Osteoblast (primary cell): ENCODE measurements at regions not wholly inside any gene's neighbourhood (a gene's known extent, or its start where the extent isn't known, plus 50 kb on each side); places are given as distances from the start of the nearest gene placed in this dataset.

ENCODE experiments used
- DNase-seq: peaks from one replicate; pipeline ENCODE4 v3.0.0; 2011; ENCODE audit warnings: low spot score, mixed read lengths; ENCODE audit not compliant: insufficient read length; ENCODE audit errors: missing footprints
- H2AFZ ChIP-seq: 2 replicates; pipeline ENCODE4 v1.6.0; 2011; ENCODE audit warnings: mild to moderate bottlenecking, low read length
- H3K27ac ChIP-seq: 2 replicates; pipeline ENCODE4 v1.5.1; 2011; ENCODE audit warnings: mild to moderate bottlenecking, low read depth, low read length, moderate library complexity
- H3K27me3 ChIP-seq: 2 replicates; pipeline ENCODE4 v1.6.0; 2012; ENCODE audit warnings: mild to moderate bottlenecking, control low read depth, inconsistent platforms, low read length, moderate library complexity; ENCODE audit not compliant: insufficient read depth
- H3K36me3 ChIP-seq: 2 replicates; pipeline ENCODE4 v1.5.1; 2011; ENCODE audit warnings: mild to moderate bottlenecking, low read length, control low read depth, moderate library complexity; ENCODE audit not compliant: insufficient read depth
- H3K4me1 ChIP-seq: 2 replicates; pipeline ENCODE4 v1.5.1; 2011; ENCODE audit warnings: mild to moderate bottlenecking, low read length, control low read depth, moderate library complexity; ENCODE audit not compliant: insufficient read depth
- H3K4me2 ChIP-seq: 2 replicates; pipeline ENCODE4 v1.6.0; 2011; ENCODE audit warnings: mild to moderate bottlenecking, low read length; ENCODE audit not compliant: insufficient read depth
- H3K4me3 ChIP-seq: fragments of 200-600 bp; sonication (generic); 3 replicates; pipeline ENCODE4 v1.5.1; 2012; ENCODE audit warnings: mild to moderate bottlenecking, low read length, inconsistent platforms; ENCODE audit not compliant: insufficient read depth
- H3K79me2 ChIP-seq: 2 replicates; pipeline ENCODE4 v1.6.0; 2012; ENCODE audit warnings: mild to moderate bottlenecking, low read length, control low read depth, inconsistent platforms; ENCODE audit not compliant: insufficient read depth
- H3K9me3 ChIP-seq: 2 replicates; pipeline ENCODE4 v1.5.1; 2011; ENCODE audit warnings: low read depth, low read length, control low read depth
- H4K20me1 ChIP-seq: 2 replicates; pipeline ENCODE4 v1.6.0; 2012; ENCODE audit warnings: mild to moderate bottlenecking, low read length, control low read depth; ENCODE audit not compliant: insufficient read depth
- TF ChIP-seq, protein P1 (sequence below): IDR thresholded peaks from 2 replicates; pipeline ENCODE4 v1.5.1; 2011; ENCODE audit warnings: mild to moderate bottlenecking, low read depth, low read length, moderate library complexity; ENCODE audit errors: extremely low read depth

DNA sequence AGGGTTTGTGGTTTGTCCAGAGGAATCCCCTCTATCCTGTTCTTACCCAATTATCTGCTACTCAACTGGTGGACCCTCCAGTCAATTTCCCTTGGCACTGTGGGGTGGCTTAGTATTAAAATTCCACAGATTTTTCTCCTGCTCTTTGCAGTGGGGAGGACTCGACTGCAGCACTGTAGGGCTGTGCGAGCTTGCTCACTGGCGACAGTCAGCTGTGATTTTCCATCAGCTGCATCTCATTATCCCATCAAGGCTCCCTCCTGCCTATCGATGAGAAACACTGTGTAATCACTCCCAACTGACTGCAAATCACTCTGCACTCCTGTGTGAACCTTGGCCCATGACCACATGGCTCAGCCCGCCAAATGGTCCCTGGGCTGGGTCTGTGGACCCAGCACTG is 90.5 kb upstream of the MAF start:
- no peak overlapping the region for H3K4me2 ChIP-seq
- no peak overlapping the region for H2AFZ ChIP-seq
- no peaks in the 10 kb centered on the region for H3K36me3 ChIP-seq
- no peaks in the 10 kb centered on the region for H3K27me3 ChIP-seq
- H3K79me2 ChIP-seq: no peaks in the 10 kb centered on the region
- no peaks in the 10 kb centered on the region for H3K9me3 ChIP-seq
- no peak overlapping the region for H3K4me3 ChIP-seq
- no peak for DNase-seq
- no peaks in the 10 kb centered on the region for H4K20me1 ChIP-seq
- no peak overlapping the region for H3K27ac ChIP-seq
- peaks cover 4% of the 10 kb centered on the region for H3K4me1 ChIP-seq
- TF ChIP-seq, protein P1, sequence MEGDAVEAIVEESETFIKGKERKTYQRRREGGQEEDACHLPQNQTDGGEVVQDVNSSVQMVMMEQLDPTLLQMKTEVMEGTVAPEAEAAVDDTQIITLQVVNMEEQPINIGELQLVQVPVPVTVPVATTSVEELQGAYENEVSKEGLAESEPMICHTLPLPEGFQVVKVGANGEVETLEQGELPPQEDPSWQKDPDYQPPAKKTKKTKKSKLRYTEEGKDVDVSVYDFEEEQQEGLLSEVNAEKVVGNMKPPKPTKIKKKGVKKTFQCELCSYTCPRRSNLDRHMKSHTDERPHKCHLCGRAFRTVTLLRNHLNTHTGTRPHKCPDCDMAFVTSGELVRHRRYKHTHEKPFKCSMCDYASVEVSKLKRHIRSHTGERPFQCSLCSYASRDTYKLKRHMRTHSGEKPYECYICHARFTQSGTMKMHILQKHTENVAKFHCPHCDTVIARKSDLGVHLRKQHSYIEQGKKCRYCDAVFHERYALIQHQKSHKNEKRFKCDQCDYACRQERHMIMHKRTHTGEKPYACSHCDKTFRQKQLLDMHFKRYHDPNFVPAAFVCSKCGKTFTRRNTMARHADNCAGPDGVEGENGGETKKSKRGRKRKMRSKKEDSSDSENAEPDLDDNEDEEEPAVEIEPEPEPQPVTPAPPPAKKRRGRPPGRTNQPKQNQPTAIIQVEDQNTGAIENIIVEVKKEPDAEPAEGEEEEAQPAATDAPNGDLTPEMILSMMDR: no peak

DNA sequence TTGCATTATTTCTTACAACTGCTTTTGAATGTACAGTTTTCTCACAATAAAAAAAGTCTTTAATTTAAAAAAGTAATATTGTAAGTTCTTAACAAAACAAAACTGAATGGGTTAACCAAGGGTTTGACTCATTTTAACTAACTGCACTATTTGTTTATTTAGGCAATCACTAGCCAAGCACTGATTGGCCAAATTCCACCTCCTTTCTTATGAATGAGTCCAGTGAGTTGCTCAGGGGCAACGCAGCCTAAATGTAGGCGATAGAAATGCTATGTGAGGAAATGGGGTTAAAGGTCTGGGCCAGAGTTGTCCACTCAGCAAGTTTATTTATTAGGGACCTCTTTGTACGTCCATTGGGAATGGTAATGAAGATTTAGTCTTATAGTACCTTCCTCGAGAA is 89.6 kb upstream of the MAF start:
- H3K4me3 ChIP-seq: no peak overlapping the region
- DNase-seq: no peak
- TF ChIP-seq, protein P1: no peak

DNA sequence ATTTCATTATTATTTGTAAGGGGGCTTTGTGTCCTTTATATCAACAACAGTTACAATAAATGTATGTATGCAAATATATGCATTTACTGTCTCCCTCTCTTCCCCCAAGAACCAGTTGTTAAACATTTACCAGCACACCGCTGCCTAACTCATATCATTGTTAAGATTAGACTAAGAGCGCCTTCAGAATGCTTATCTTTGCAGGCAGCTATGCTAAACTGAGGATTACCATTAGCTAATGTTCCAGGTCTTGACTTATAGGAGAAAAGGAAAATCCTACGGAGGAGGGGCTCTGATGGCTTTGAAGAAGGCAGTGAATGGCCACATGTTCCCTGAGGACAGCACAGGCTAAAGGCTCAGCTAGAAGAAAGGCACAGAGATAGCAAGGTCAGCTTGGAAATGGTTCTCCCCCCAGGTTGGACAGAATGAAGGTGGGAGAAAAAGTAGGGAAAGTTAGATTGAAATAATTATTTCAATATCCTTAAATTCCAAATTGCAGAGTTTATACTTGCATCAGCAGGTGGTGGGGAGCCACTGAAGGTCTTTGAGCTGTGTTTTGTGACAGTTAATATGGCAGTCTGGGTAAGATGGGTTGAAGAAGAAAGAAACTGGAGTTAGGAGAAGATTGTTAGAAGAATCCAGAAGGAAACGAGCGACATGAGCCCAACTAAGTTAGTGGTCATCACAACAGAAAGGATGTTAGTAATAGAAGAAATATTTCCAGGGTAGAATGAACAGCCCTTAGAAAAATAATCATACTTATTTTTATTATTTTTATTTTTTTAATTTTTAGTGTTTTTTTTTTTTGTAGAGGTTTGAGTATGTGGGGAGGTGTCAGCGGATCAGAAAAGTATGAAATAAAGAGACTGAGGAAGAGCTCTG is 87.0 kb upstream of the MAF start:
- no peaks in the 10 kb centered on the region for H4K20me1 ChIP-seq
- H3K4me1 ChIP-seq: peaks cover 4% of the 10 kb centered on the region
- no peaks in the 10 kb centered on the region for H3K36me3 ChIP-seq
- H3K4me2 ChIP-seq: no peak overlapping the region
- TF ChIP-seq, protein P1: no peak
- H3K9me3 ChIP-seq: no peaks in the 10 kb centered on the region
- no peaks in the 10 kb centered on the region for H3K79me2 ChIP-seq
- H3K27ac ChIP-seq: no peak overlapping the region
- H2AFZ ChIP-seq: peak overlapping the region; percentile 67
- DNase-seq: no peak
- H3K27me3 ChIP-seq: no peaks in the 10 kb centered on the region
- H3K4me3 ChIP-seq: no peak overlapping the region

More for the DNA sequence above, 89.6 kb upstream of the MAF start:
- Histone ChIP-seq H3K27ac (no peak overlapping the region), H3K9me3 (no peaks in the 10 kb centered on the region), H3K36me3 (no peaks in the 10 kb centered on the region), H3K4me2 (no peak overlapping the region), H3K79me2 (no peaks in the 10 kb centered on the region), H3K27me3 (no peaks in the 10 kb centered on the region), H4K20me1 (no peaks in the 10 kb centered on the region), H2AFZ (no peak overlapping the region), H3K4me1 (peaks cover 4% of the 10 kb centered on the region)

DNA sequence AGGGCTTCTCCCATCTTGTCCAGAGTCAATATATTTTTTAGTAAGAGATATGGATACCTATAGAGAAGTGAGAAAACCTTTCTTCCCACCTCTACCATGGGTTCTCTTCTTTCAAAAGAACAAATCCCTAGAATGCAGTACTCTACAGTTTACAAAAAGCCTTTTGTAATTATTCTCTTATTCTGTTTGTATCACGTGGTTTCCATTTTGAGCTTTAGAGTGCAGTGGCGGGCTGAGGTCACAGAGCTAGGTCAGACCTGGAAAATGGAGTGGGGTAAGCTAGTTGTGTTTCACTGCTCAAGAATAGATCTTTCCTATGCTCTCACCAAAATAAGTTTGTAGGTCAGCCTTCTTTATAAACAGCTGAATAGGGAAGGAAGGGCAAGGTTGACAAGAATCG is 85.3 kb upstream of the MAF start:
- Histone ChIP-seq H3K4me1 (peaks cover 4% of the 10 kb centered on the region), H3K9me3 (no peaks in the 10 kb centered on the region), H2AFZ (no peak overlapping the region), H3K36me3 (no peaks in the 10 kb centered on the region), H3K4me2 (no peak overlapping the region), H3K27me3 (no peaks in the 10 kb centered on the region), H3K27ac (no peak overlapping the region), H4K20me1 (no peaks in the 10 kb centered on the region), H3K79me2 (no peaks in the 10 kb centered on the region), H3K4me3 (no peak overlapping the region)
- TF ChIP-seq, protein P1: no peak
- no peak for DNase-seq
